ENCODE measurements at regions not wholly inside any gene's neighbourhood (a gene's known extent, or its start where the extent isn't known, plus 50 kb on each side); places are given as distances from the start of the nearest gene placed in this dataset.
"Not testable (repeated sequence)": the region's sequence is repeated elsewhere in the genome, so short reads cannot be mapped to it uniquely, and the experiment has no call there.

DNA sequence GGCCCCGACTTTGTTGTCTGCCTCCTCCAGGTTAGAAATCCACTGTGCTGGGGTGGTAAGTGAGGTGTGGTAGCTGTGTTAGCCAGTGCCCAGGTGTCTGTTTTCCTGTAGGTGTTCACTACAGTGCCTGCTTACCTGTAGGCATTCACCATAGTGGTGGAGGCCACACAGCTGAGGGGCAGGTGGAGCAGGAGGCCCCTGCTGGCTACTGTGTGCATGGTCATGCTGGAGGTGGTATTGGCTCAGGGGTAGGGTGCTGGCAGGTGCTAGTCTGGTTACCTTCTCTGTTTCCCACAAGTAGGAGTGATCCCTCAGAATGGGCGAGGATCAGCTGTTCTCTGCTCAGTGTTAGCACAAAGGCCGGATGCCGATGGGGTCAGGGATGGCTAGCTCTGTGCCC is 217.3 kb downstream of the SYT10 start:
- no peak for DNase-seq (ENCODE audit: low read depth, low spot score)
- H3K4me3 ChIP-seq (ENCODE audit: low read length), result no peak overlapping the region

DNA sequence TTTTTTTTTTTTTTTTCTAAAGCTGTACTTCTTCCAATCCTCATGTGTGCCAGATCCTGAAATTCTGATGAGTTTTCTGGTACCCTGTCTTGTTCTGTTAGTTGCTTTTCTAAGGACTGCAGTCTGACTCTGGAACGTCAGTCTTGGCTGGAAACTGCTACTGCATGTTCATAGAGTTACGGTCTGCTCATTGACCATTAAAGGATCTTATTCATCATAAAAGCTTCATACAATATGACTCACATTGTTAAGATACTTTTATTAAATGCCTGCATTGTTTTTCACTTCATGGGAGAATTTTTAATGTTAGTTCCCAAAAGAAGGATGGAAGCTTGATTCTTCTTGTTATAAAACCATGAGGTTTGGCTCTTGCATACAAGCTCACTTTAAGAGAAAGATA is 233.6 kb downstream of the SYT10 start:
- no peak for DNase-seq (ENCODE audit: low read depth, low spot score)
- no peak overlapping the region for H3K4me3 ChIP-seq (ENCODE audit: low read length)

DNA sequence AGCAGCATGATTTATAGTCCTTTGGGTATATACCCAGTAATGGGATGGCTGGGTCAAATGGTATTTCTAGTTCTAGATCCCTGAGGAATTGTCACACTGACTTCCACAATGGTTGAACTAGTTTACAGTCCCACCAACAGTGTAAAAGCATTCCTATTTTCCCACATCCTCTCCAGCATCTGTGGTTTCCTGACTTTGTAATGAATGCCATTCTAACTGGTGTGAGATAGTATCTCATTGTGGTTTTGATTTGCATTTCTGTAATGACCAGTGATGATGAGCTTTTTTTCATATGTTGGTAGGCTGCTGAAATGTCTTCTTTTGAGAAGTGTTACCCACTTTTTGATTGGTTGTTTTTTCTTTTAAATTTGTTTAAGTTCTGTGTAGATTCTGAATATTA is 245.2 kb downstream of the SYT10 start:
- not testable (repeated sequence) for DNase-seq (ENCODE audit: low read depth, low spot score); H3K4me3 ChIP-seq (ENCODE audit: low read length)

DNA sequence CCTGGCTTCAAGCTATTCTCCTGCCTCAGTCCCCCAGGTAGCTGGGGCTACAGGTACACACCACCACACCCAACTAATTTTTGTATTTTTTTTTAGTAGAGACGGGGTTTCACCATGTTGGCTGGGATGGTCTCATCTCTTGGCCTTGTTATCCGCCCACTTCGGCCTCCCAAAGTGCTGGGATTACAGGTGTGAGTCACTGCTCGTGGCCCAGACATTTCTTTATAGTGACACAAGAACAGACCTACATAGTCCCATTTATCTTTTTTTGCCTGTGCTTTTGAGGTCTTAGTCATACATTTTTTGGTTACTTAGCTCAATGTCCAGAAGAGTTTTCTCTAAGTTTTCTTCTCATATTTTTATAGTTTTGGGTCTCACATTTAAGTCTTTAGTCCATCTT is 247.4 kb downstream of the SYT10 start:
- no peak overlapping the region for H3K4me3 ChIP-seq (ENCODE audit: low read length)
- DNase-seq (ENCODE audit: low read depth, low spot score), result no peak

DNA sequence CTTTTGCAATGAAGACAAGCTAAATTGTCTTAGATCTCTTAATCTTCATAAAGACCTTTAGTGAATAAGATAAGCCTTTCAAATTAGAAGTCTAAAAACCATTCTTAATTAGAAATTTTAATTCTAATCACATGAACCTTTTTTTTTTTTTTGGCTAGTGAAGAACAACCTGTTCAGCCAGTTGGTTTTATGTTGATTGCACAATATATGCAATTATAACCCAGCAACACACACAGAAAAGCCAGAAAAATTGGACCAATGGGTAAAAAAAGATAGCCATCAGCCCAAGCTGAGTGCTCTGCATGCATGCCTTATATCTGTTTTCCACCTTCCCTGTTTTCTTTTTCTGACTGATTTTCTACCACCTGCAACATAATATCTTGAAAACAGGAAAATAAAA is 252.2 kb downstream of the SYT10 start:
- H3K4me3 ChIP-seq (ENCODE audit: low read length), result no peak overlapping the region
- DNase-seq (ENCODE audit: low read depth, low spot score), result no peak

DNA sequence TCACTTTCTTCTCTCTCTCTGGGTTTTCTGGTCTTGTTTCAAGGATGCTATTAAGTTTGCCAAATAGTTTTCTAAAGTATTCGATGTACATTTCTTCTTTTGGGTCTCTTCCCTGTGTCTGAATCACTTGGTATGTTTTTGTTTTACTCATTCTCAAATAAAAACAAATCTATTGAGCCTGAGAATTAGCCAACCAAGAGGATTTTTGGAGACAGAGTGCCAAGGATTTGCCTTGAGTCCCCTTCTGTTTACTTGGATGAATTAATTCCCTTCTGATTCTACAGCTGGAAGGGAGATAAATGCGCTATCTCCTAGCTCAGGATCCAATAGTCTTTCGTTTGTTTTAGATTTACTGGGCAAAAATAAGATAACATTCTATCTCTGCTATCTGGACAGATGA is 255.5 kb downstream of the SYT10 start:
- H3K4me3 ChIP-seq (ENCODE audit: low read length), result no peak overlapping the region
- DNase-seq (ENCODE audit: low read depth, low spot score), result no peak

DNA sequence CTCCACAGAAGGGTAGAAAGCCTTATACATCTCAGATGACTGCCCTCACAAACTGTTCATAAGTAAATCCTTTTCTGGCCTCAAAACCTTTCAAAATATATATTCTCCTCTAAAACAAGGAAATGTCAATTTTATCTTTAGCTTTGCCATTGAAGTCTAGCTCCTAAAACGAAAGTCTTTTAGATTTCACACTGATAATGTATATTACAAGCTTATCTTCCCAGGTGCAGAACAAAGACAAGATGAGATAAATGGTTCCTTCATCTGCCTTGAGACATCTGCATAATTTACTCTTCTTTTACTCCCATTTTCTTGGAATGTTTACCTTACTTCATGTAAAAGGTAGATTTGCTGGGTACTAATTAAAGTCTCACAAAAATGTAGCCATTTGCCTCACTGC is 257.1 kb downstream of the SYT10 start:
- DNase-seq (ENCODE audit: low read depth, low spot score), result no peak
- no peak overlapping the region for H3K4me3 ChIP-seq (ENCODE audit: low read length)

DNA sequence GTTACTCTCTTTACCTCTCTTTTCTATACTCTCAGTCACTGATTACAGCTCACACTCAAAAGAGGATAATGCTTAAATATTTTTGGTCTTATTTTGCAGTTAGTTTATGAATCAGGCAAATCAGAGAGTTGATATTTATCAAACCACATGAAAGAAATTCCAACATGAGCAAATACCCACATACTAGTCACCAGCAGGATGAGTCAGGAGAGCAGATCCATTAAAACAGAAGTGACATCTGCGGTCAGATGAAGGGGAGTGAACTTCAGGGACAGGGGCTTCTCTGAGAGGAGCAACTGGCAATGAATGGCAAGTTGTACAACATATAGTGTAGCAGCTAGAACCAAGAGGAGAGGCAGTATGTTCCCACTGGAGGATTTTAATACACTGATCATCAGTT is 258.7 kb downstream of the SYT10 start:
- no peak for DNase-seq (ENCODE audit: low read depth, low spot score)
- no peak overlapping the region for H3K4me3 ChIP-seq (ENCODE audit: low read length)

DNA sequence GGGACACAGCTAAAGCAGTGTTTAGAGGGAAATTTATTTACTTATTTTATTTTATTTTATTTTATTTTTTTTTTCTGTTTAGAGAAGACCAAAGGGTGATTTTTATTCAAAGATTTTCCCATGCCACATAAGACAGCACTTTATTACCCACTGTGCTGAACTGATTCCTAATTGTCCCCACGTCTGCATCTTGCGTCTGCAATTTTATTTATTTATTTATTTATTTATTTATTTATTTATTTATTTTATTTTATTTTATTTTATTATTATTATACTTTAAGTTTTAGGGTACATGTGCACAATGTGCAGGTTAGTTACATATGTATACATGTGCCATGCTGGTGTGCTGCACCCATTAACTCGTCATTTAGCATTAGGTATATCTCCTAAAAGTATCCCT is 269.7 kb upstream of the PKP2 start:
- H3K4me3 ChIP-seq (ENCODE audit: low read length); DNase-seq (ENCODE audit: low read depth, low spot score): not testable (repeated sequence)

DNA sequence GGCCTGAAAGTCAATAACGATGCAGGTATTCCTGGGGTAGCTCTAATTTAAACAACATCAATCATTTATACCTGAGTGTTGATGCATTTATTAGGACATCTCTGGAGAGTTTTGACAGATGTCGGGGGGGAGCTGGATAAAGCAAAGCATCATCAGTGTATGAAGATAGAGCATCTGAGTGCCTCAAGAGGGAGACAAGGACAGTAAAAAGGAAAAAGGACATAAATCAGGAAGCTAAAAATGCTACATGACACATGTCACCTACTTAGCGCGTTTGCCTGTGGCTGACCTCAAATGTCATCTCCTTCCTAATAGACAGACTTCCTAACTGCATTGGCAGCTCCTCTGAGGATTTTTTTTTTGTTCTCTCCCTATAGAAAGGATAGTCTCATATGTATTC is 259.5 kb upstream of the PKP2 start:
- H3K4me3 ChIP-seq (ENCODE audit: low read length), result no peak overlapping the region
- DNase-seq (ENCODE audit: low read depth, low spot score), result no peak

DNA sequence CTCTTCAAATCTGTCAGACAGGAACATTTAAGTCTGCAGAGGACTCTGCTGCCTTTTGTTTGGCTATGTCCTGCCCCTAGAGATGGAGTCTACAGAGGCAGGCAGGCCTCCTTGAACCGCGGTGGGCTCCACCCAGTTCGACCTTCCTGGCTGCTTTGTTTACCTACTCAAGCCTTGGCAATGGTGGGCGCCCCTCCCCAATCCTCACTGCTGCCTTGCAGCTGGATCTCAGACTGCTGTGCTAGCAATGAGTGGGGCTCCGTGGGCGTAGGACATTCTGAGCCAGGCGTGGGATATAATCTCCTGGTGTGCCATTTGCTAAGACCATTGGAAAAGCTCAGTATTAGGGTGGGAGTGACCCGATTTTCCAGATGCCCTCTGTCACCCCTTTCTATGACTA is 250.7 kb upstream of the PKP2 start:
- not testable (repeated sequence) for H3K4me3 ChIP-seq (ENCODE audit: low read length); DNase-seq (ENCODE audit: low read depth, low spot score)

DNA sequence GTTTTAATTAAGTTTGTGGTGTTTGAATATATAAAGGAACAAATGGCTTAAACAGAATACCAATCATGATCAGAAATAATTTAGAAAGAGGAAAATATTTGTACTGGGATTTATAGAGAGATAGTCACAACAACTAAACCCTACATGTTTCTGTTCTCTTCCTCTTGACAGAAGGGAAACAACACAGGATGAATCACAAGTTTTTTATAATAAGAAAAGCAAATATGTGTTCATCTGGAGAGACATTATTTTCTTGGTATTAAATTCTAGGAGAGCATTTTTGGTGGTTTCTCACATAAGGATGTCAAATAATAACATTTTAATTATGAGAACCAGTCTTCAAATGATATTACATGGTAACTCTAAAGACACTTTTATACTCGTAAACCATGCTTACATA is 232.9 kb upstream of the PKP2 start:
- no peak overlapping the region for H3K4me3 ChIP-seq (ENCODE audit: low read length)
- no peak for DNase-seq (ENCODE audit: low read depth, low spot score)

DNA sequence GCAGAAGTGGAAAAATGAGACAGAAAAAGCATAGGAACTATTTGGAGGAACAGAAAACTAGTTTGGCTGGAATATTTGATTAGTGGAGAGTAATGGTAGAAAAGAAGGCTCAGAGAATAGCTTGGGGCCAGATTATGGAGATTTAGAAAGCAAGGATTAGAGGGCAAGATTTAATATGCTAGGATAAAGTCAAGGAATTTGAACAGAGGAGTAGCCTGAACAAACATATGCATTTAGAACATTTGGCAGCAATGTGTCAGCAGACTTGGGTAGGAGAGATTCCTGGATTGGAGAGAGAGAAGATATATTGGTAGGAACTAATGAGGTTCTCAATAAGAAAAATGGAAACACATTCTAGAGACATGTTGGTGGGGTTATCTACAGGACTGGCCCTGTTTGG is 229.2 kb upstream of the PKP2 start:
- no peak for DNase-seq (ENCODE audit: low read depth, low spot score)

DNA sequence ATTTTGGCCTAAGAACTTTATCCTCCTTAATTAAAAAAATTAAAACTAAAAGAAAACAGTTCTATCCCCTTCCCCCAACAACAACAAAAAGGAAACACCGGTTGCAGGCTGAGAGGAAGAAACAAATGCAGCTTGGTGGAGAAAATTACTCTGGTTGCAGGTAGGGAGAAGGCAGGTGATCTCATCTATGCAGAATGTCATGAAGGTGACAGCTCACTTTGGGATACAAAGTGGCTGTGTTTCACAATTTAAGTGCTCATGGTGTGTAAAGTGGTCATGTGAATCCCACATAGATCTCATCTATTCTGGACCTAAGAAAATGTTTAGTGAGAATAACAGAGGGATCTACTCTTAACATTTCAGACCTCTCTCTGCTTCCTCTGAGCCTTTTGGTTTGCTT is 219.7 kb upstream of the PKP2 start:
- H3K4me3 ChIP-seq (ENCODE audit: low read length), result no peak overlapping the region
- no peak for DNase-seq (ENCODE audit: low read depth, low spot score)

More for the DNA sequence above, 229.2 kb upstream of the PKP2 start:
- H3K4me3 ChIP-seq (ENCODE audit: low read length), result no peak overlapping the region

DNA sequence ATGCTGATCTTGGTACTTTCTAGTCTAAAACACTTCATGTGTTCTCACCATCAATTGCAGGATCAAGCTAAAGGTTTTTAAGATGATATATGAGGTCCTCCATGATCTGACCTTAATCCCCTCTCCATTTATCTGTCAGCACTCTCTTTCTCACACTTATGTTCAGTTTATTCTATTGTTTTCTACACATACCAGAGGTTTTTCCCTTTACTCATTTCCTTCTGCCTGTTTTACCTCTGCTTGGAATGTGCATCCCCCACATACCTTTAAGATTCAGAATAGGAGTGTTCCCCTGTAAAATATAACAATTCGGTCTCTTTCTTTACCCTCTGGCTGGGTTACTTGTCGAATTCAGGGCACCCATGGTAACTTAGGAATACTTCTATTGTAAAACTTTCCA is 219.1 kb upstream of the PKP2 start:
- DNase-seq (ENCODE audit: low read depth, low spot score), result no peak
- H3K4me3 ChIP-seq (ENCODE audit: low read length), result no peak overlapping the region

DNA sequence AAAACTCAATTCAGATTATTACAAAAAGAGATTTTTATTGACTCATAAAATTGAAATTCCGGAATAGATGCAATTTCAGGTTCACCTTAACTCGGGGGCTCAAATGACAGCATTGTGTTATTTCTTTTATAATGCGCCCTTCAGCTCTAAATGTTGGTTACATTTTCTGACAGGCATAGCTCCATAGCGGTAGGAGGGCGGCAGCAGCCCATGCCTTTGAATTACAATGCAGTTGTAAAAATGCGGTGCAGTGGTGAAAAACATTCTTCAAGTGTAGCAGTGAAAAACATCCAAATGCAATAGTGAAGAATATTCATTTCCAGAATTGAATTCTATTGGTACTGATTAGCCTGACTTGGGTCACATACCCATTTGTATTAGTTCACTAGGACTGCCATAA is 215.3 kb upstream of the PKP2 start:
- DNase-seq (ENCODE audit: low read depth, low spot score), result no peak
- no peak overlapping the region for H3K4me3 ChIP-seq (ENCODE audit: low read length)

DNA sequence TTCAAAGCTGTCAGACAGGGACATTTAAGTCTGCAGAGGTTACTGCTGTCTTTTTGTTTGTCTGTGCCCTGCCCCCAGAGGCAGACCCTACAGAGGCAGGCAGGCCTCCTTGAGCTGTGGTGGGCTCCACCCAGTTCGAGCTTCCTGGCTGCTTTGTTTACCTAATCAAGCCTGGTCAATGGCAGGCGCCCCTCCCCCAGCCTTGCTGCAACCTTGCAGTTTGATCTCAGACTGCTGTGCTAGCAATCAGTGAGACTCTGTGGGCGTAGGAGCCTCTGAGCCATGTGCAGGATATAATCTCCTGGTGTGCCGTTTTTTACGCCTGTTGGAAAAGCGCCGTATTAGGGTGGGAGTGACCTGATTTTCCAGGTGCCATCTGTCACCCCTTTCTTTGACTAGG is 211.2 kb upstream of the PKP2 start:
- H3K4me3 ChIP-seq (ENCODE audit: low read length); DNase-seq (ENCODE audit: low read depth, low spot score): not testable (repeated sequence)

DNA sequence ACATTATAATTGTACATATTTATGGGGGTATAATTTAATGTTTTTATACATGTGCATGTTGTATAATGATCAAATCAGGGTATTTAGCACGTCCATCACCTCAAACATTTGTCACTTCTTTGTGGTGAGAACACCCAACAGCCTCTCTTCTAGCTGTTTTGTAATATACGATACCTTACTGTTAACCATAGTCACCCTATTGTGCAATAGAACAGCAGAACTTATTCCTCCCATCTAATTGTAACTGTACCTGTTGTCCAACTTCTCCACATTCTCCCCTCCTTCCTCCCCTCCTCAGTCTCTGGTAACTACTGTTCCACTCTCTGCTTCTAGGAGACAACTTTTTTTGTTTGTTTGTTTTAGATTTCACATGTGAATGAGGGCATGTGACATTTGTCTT is 197.0 kb upstream of the PKP2 start:
- no peak overlapping the region for H3K4me3 ChIP-seq (ENCODE audit: low read length)
- no peak for DNase-seq (ENCODE audit: low read depth, low spot score)

DNA sequence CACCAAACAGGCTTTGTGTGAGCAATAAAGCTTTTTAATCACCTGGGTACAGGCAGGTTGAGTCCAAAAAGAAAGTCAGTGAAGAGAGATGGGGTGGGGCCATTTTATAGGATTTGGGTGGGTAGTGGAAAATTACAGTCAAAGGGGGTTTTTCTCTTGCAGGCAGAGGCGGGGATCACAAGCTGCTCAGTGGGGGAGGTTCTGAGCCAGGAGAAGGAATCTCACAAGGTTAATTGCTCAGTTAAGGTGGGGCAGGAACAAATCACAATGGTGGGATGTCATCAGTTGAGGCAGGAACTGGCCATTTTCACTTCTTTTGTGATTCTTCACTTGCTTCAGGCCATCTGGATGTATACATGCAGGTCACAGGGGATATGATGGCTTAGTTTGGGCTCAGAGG is 191.3 kb upstream of the PKP2 start:
- not testable (repeated sequence) for H3K4me3 ChIP-seq (ENCODE audit: low read length); DNase-seq (ENCODE audit: low read depth, low spot score)

DNA sequence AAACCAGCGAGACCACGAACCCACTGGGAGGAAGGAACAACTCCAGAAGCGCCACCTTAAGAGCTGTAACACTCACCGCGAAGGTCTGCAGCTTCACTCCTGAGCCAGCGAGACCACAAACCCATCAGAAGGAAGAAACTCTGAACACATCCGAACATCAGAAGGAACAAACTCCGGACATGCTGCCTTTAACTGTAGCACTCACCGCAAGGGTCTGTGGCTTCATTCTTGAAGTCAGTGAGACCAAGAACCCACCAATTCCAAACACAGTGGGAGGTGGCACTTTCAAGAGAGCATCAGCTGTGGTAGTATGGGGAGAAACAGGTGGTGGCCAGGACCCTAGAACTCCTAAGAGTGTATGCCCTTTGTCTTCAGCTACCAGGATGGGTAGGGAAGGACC is 179.8 kb upstream of the PKP2 start:
- peak; percentile 72 for DNase-seq (ENCODE audit: low read depth, low spot score)
- not testable (repeated sequence) for H3K4me3 ChIP-seq (ENCODE audit: low read length)

DNA sequence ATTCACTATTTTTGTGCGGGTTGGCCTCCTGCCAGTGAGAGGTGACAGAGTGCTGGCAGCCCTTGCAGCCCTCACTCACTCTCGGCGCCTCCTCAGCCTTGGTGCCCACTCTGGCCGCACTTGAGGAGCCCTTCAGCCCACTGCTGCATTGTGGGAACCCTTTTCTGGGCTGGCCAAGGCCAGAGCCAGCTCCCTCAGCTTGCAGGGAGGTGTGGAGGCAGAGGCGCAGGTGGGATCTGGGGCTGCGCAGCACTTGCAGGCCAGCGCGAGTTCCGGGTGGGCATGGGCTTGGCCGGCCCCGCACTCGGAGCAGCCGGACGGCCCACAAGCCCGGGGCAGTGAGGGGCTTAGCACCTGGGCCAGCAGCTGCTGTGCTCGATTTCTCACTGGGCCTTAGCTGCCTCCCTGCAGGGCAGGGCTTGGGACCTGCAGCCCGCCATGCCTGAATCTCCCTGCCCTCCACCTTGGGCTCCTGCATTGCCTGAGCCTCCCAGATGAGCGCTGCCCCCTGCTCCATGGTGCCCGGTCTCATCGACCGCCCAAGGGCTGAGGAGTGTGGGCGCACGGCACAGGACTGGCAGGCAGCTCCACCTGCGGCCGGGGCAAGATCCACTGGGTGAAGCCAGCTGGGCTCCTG is 178.7 kb upstream of the PKP2 start:
- not testable (repeated sequence) for DNase-seq (ENCODE audit: low read depth, low spot score); H3K4me3 ChIP-seq (ENCODE audit: low read length)

DNA sequence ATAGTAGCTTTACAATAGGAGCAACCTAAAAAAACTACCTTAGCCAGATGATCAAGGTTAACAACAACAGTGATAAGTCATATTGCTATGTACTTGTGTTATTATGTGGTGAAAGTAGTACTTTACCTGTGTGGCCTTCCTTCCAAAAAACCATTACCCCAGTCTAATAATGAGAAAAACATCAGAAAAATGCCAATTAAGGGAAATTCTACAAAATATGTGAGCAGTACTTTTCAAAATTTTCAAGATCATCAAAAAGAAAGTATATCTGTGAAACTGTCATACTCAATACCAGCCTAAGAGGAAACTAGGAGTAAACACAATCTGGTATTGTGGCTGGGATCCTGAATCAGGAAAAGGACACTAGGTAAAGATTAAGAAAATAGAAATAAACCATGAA is 165.3 kb upstream of the PKP2 start:
- no peak overlapping the region for H3K4me3 ChIP-seq (ENCODE audit: low read length)
- no peak for DNase-seq (ENCODE audit: low read depth, low spot score)

Data from Jurkat, Clone E6-1 (cell line).